ENCODE measurements at regions not wholly inside any gene's neighbourhood (a gene's known extent, or its start where the extent isn't known, plus 50 kb on each side); places are given as distances from the start of the nearest gene placed in this dataset.

DNA sequence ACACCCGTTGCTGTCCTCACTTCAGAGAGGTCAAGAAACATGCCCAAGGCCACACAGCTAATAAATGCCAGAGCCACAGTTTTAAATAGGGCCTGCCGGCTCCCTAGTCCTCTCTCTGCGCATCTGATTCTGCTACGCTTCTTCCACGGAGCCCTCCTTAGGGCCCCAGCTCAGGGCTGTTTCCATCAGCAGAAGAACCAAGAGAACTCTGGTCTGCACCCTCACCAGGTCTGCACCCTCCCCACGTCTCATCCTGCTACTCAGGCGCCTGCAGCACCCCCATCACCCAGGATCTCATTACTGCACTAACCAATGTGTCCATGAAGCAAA lies 79.5 kb upstream of the NKD1 start:
- TF ChIP-seq, protein P1, sequence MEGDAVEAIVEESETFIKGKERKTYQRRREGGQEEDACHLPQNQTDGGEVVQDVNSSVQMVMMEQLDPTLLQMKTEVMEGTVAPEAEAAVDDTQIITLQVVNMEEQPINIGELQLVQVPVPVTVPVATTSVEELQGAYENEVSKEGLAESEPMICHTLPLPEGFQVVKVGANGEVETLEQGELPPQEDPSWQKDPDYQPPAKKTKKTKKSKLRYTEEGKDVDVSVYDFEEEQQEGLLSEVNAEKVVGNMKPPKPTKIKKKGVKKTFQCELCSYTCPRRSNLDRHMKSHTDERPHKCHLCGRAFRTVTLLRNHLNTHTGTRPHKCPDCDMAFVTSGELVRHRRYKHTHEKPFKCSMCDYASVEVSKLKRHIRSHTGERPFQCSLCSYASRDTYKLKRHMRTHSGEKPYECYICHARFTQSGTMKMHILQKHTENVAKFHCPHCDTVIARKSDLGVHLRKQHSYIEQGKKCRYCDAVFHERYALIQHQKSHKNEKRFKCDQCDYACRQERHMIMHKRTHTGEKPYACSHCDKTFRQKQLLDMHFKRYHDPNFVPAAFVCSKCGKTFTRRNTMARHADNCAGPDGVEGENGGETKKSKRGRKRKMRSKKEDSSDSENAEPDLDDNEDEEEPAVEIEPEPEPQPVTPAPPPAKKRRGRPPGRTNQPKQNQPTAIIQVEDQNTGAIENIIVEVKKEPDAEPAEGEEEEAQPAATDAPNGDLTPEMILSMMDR (IDR thresholded peaks at IDR 0.05) = no peak
- TF ChIP-seq EZH2 (IDR thresholded peaks at IDR 0.05; ENCODE audit: borderline replicate concordance, insufficient read depth, low read depth, low read length, poor library complexity, severe bottlenecking) = no peak
